C4-2B (cell line): ENCODE measurements at regions not wholly inside any gene's neighbourhood (a gene's known extent, or its start where the extent isn't known, plus 50 kb on each side); places are given as distances from the start of the nearest gene placed in this dataset.

Source experiments
- ZFX ChIP-seq: fragments of 450-650 bp; IDR thresholded peaks from 2 replicates; pipeline ENCODE4 v1.6.1; 2017
- TF ChIP-seq, protein P1 (sequence below): fragments of 450-650 bp; conservative IDR thresholded peaks from 2 replicates; pipeline ENCODE4 v1.5.1; 2017; ENCODE audit warnings: mild to moderate bottlenecking

DNA sequence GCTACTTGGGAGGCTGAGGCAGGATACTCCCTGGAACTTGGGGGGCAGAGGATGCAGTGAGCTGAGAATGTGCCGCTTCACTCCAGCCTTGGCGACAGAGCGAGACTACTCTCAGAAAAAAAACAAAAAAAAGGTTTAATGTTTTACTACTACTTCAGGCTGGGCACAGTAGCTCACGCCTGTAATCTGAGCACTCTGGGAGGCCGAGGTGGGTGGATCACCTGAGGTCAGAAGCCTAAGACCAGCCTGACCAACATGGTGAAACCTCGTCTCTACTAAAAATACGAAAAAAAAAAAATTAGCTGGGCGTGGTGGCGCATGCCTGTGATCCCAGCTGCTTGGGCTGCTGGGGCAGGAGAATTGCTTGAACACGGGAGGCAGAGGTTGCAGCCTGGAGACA is 75.7 kb upstream of the ATIC start:
- TF ChIP-seq, protein P1, sequence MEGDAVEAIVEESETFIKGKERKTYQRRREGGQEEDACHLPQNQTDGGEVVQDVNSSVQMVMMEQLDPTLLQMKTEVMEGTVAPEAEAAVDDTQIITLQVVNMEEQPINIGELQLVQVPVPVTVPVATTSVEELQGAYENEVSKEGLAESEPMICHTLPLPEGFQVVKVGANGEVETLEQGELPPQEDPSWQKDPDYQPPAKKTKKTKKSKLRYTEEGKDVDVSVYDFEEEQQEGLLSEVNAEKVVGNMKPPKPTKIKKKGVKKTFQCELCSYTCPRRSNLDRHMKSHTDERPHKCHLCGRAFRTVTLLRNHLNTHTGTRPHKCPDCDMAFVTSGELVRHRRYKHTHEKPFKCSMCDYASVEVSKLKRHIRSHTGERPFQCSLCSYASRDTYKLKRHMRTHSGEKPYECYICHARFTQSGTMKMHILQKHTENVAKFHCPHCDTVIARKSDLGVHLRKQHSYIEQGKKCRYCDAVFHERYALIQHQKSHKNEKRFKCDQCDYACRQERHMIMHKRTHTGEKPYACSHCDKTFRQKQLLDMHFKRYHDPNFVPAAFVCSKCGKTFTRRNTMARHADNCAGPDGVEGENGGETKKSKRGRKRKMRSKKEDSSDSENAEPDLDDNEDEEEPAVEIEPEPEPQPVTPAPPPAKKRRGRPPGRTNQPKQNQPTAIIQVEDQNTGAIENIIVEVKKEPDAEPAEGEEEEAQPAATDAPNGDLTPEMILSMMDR, result no peak
- TF ChIP-seq ZFX, result no peak
